Activated B cell treated with CpG ODN at 0.5 μM for 24 hours (primary cell): ENCODE measurements at regions not wholly inside any gene's neighbourhood (a gene's known extent, or its start where the extent isn't known, plus 50 kb on each side); places are given as distances from the start of the nearest gene placed in this dataset.

ENCODE experiments used
- ATAC-seq: fragments of 200-7000 bp; cut with Tn5 transposase; one replicate; pipeline ENCODE4 v1.10.0; 2021; ENCODE audit warnings: low read depth, mild to moderate bottlenecking, moderate library complexity
- CTCF ChIA-PET: fragments of 350-600 bp; sonication (Branson Sonifier 250); formaldehyde crosslinking; loops from one replicate; lab custom pipeline; 2021; ENCODE audit warnings: antibody characterized with exemption; lab: Charles Lee
- POLR2A ChIA-PET: fragments of 350-600 bp; sonication (Branson Sonifier 250); formaldehyde crosslinking; loops from one replicate; lab custom pipeline; 2021; ENCODE audit warnings: antibody characterized with exemption; lab: Charles Lee
- DNase-seq: peaks from one replicate; pipeline ENCODE4 v3.0.0; 2022
- H3K27ac Mint-ChIP-seq: one replicate; pipeline ENCODE4 v1.8.0; 2020; ENCODE audit warnings: mixed read lengths
- H3K27me3 Mint-ChIP-seq: one replicate; pipeline ENCODE4 v1.8.0; 2021; ENCODE audit warnings: mixed read lengths
- H3K36me3 Mint-ChIP-seq: one replicate; pipeline ENCODE4 v1.8.0; 2021; ENCODE audit warnings: low read depth, mixed read lengths
- H3K4me1 Mint-ChIP-seq: one replicate; pipeline ENCODE4 v1.8.0; 2021; ENCODE audit warnings: mixed read lengths
- H3K4me3 Mint-ChIP-seq: one replicate; pipeline ENCODE4 v1.8.0; 2020; ENCODE audit warnings: mild to moderate bottlenecking, mixed read lengths
- H3K9me3 Mint-ChIP-seq: one replicate; pipeline ENCODE4 v1.8.0; 2020; ENCODE audit warnings: mixed read lengths
- CTCF ChIP-seq: fragments of 200-600 bp; IDR thresholded peaks from one replicate; pipeline ENCODE4 v1.8.0; 2022; ENCODE audit warnings: antibody characterized with exemption, mild to moderate bottlenecking
- intact Hi-C: fragments of 100-400 bp; cut with micrococcal nuclease; formaldehyde crosslinking; loops from one replicate; pipeline ENCODE4 v1.15.1; 2024

GRCh38 chr6:147042679-147043078 lies 161.5 kb upstream of the STXBP5 start:
- intact Hi-C loops = no loop called here
- no peaks in the 10 kb centered on the region for H3K36me3 Mint-ChIP-seq
- ChIA-PET POLR2A (no interaction called here), CTCF (no interaction called here)
- DNase-seq (no peak), ATAC-seq (no peak)
- no peak overlapping the region for H3K4me3 Mint-ChIP-seq
- H3K4me1 Mint-ChIP-seq = no peaks in the 10 kb centered on the region
- no peak overlapping the region for H3K27ac Mint-ChIP-seq
- no peaks in the 10 kb centered on the region for H3K27me3 Mint-ChIP-seq
- H3K9me3 Mint-ChIP-seq = peaks cover 18% of the 10 kb centered on the region
- no peak for TF ChIP-seq CTCF

GRCh38 chr6:147043994-147044477 lies 160.2 kb upstream of the STXBP5 start:
- Mint-ChIP-seq H3K4me1 (no peaks in the 10 kb centered on the region), H3K4me3 (no peak overlapping the region), H3K9me3 (peaks cover 18% of the 10 kb centered on the region), H3K27me3 (no peaks in the 10 kb centered on the region), H3K27ac (no peak overlapping the region), H3K36me3 (no peaks in the 10 kb centered on the region)
- intact Hi-C loops = no loop called here
- ChIA-PET POLR2A (no interaction called here), CTCF (no interaction called here)
- no peak for TF ChIP-seq CTCF
- no peak for ATAC-seq
- no peak for DNase-seq

- no peak overlapping the region for H3K4me3 Mint-ChIP-seq
- DNase-seq (no peak), ATAC-seq (no peak)
- ChIA-PET POLR2A (no interaction called here), CTCF (no interaction called here)
- no peaks in the 10 kb centered on the region for H3K4me1 Mint-ChIP-seq
- no peaks in the 10 kb centered on the region for H3K36me3 Mint-ChIP-seq
- intact Hi-C loops = no loop called here
- no peak for TF ChIP-seq CTCF
- H3K27me3 Mint-ChIP-seq = no peaks in the 10 kb centered on the region
- H3K27ac Mint-ChIP-seq = no peak overlapping the region
- peaks cover 18% of the 10 kb centered on the region for H3K9me3 Mint-ChIP-seq
Measured at GRCh38 chr6:147046141-147046877, 157.9 kb upstream of the STXBP5 start.

- Mint-ChIP-seq H3K4me1 (no peaks in the 10 kb centered on the region), H3K4me3 (no peak overlapping the region), H3K27ac (no peak overlapping the region), H3K9me3 (peaks cover 9% of the 10 kb centered on the region), H3K36me3 (no peaks in the 10 kb centered on the region), H3K27me3 (no peaks in the 10 kb centered on the region)
- intact Hi-C loops = no loop called here
- TF ChIP-seq CTCF = no peak
- no peak for DNase-seq
- CTCF ChIA-PET = no interaction called here
- no peak for ATAC-seq
- POLR2A ChIA-PET = no interaction called here
Measured at GRCh38 chr6:147048930-147049329, 155.3 kb upstream of the STXBP5 start.

- no peak for ATAC-seq
- Mint-ChIP-seq H3K36me3 (no peaks in the 10 kb centered on the region), H3K4me3 (no peak overlapping the region), H3K27me3 (no peaks in the 10 kb centered on the region), H3K9me3 (no peaks in the 10 kb centered on the region), H3K27ac (no peak overlapping the region), H3K4me1 (no peaks in the 10 kb centered on the region)
- intact Hi-C loops = no loop called here
- POLR2A ChIA-PET = no interaction called here
- CTCF ChIA-PET = no interaction called here
- DNase-seq = no peak
- no peak for TF ChIP-seq CTCF
Measured at GRCh38 chr6:147053311-147053921, 150.8 kb upstream of the STXBP5 start.
